GM23248 (cell line): ENCODE measurements at regions not wholly inside any gene's neighbourhood (a gene's known extent, or its start where the extent isn't known, plus 50 kb on each side); places are given as distances from the start of the nearest gene placed in this dataset.

Experiments used
- DNase-seq: peaks from one replicate; pipeline ENCODE4 v3.0.0-alpha.2; 2015
- H2AFZ ChIP-seq: fragments of 200-600 bp; sonication (generic); 2 replicates; pipeline ENCODE4 v1.6.1; 2016; ENCODE audit warnings: antibody characterized with exemption
- H3F3A ChIP-seq: fragments of 200-600 bp; sonication (generic); 2 replicates; pipeline ENCODE4 v1.6.1; 2016; ENCODE audit warnings: mild to moderate bottlenecking, antibody characterized with exemption, mixed run types; ENCODE audit not compliant: insufficient read depth
- H3K27ac ChIP-seq: fragments of 200-600 bp; sonication (generic); 2 replicates; pipeline ENCODE4 v1.5.1; 2016; ENCODE audit warnings: mild to moderate bottlenecking
- H3K27me3 ChIP-seq: fragments of 200-600 bp; sonication (generic); replicated peaks from 2 replicates; pipeline ENCODE4 v1.6.1; 2016; ENCODE audit warnings: mild to moderate bottlenecking; ENCODE audit not compliant: insufficient read depth
- H3K36me3 ChIP-seq: fragments of 200-600 bp; sonication (generic); 2 replicates; pipeline ENCODE4 v1.6.1; 2016; ENCODE audit warnings: low read depth, mild to moderate bottlenecking
- H3K4me1 ChIP-seq: fragments of 200-600 bp; sonication (generic); 2 replicates; pipeline ENCODE4 v1.6.1; 2016; ENCODE audit warnings: mild to moderate bottlenecking; ENCODE audit not compliant: insufficient read depth
- H3K4me2 ChIP-seq: fragments of 200-600 bp; sonication (generic); one replicate; pipeline ENCODE4 v1.6.1; 2016; ENCODE audit warnings: mild to moderate bottlenecking; ENCODE audit not compliant: unreplicated experiment
- H3K4me3 ChIP-seq: fragments of 200-600 bp; sonication (generic); 2 replicates; pipeline ENCODE4 v1.5.1; 2016; ENCODE audit warnings: mild to moderate bottlenecking
- H3K79me2 ChIP-seq: fragments of 200-600 bp; sonication (generic); 2 replicates; pipeline ENCODE4 v1.6.1; 2016; ENCODE audit warnings: mild to moderate bottlenecking; ENCODE audit not compliant: insufficient read depth
- H3K9ac ChIP-seq: fragments of 200-600 bp; sonication (generic); 2 replicates; pipeline ENCODE4 v1.6.1; 2016; ENCODE audit warnings: mild to moderate bottlenecking
- H3K9me2 ChIP-seq: fragments of 200-600 bp; sonication (generic); 2 replicates; pipeline ENCODE4 v1.6.1; 2016; ENCODE audit warnings: mixed run types, mild to moderate bottlenecking, moderate library complexity; ENCODE audit not compliant: insufficient read depth
- H3K9me3 ChIP-seq: fragments of 200-600 bp; sonication (generic); one replicate; pipeline ENCODE4 v1.6.1; 2017; ENCODE audit warnings: low read depth
- H4K20me1 ChIP-seq: fragments of 200-600 bp; sonication (generic); 2 replicates; pipeline ENCODE4 v1.6.0; 2016; ENCODE audit not compliant: insufficient read depth
- EZH2 ChIP-seq: fragments of 200-600 bp; sonication (generic); IDR thresholded peaks from 2 replicates; pipeline ENCODE4 v1.6.1; 2018; ENCODE audit warnings: antibody characterized with exemption, mild to moderate bottlenecking; ENCODE audit not compliant: insufficient read depth, poor library complexity, severe bottlenecking
- EZH2phosphoT487 ChIP-seq: fragments of 200-600 bp; sonication (generic); IDR thresholded peaks from 2 replicates; pipeline ENCODE4 v1.6.1; 2018; ENCODE audit warnings: antibody characterized with exemption, moderate library complexity, mild to moderate bottlenecking, low read depth; ENCODE audit not compliant: insufficient read depth
- WGBS, 2 experiments: methylation state at CpG; one replicate each; pipeline ENCODE4 v1.1.6; 2015 to 2017; ENCODE audit warnings: low lambda C conversion rate in 2 of 2, low coverage in 1 of 2; ENCODE audit errors: missing lambda C conversion rate in 2 of 2; 5-methylcytosine and 5-hydroxymethylcytosine counted together
- in situ Hi-C: fragments of 300-500 bp; cut with MboI; formaldehyde crosslinking; loops from 2 replicates; pipeline ENCODE4 v1.15.0; 2020

- TF ChIP-seq EZH2phosphoT487 (no peak), EZH2 (no peak)
- no peak overlapping the region for H3K4me2 ChIP-seq
- no peaks in the 10 kb centered on the region for H3K79me2 ChIP-seq
- H3F3A ChIP-seq = no peaks in the 10 kb centered on the region
- 86% methylated on average over 3 of the region's 3 CpGs for WGBS, 2 experiments
- H2AFZ ChIP-seq = no peak overlapping the region
- no peak overlapping the region for H3K4me3 ChIP-seq
- H3K4me1 ChIP-seq = no peaks in the 10 kb centered on the region
- H3K27ac ChIP-seq = no peak overlapping the region
- no peaks in the 10 kb centered on the region for H4K20me1 ChIP-seq
- H3K9me3 ChIP-seq = no peaks in the 10 kb centered on the region
- no peak for DNase-seq
- H3K36me3 ChIP-seq = no peaks in the 10 kb centered on the region
- no peak overlapping the region for H3K9ac ChIP-seq
- H3K27me3 ChIP-seq = no peaks in the 10 kb centered on the region
- no peaks in the 10 kb centered on the region for H3K9me2 ChIP-seq
- in situ Hi-C loops = no loop called here
These were observed 567.7 kb downstream of the LRFN5 start for GRCh38 chr14:42174357-42174756.

GRCh38 chr14:42173206-42173605, 566.5 kb downstream of the LRFN5 start:
- Histone ChIP-seq H3K4me1 (no peaks in the 10 kb centered on the region), H3K36me3 (no peaks in the 10 kb centered on the region), H3K9ac (no peak overlapping the region), H3F3A (no peaks in the 10 kb centered on the region), H3K9me3 (no peaks in the 10 kb centered on the region), H3K79me2 (no peaks in the 10 kb centered on the region), H3K27ac (no peak overlapping the region), H4K20me1 (no peaks in the 10 kb centered on the region), H3K27me3 (no peaks in the 10 kb centered on the region), H3K4me3 (no peak overlapping the region), H3K4me2 (no peak overlapping the region), H2AFZ (no peak overlapping the region), H3K9me2 (no peaks in the 10 kb centered on the region)
- no peak for TF ChIP-seq EZH2phosphoT487
- TF ChIP-seq EZH2 = no peak
- no peak for DNase-seq
- 65% methylated on average over 1 of the region's 1 CpG for WGBS, 2 experiments
- in situ Hi-C loops = no loop called here

GRCh38 chr14:42172304-42172703, 565.6 kb downstream of the LRFN5 start:
- Histone ChIP-seq H3K79me2 (no peaks in the 10 kb centered on the region), H3K4me1 (no peaks in the 10 kb centered on the region), H3K36me3 (no peaks in the 10 kb centered on the region), H3K9ac (no peak overlapping the region), H3K27ac (no peak overlapping the region), H3K9me3 (no peaks in the 10 kb centered on the region), H3F3A (no peaks in the 10 kb centered on the region), H4K20me1 (no peaks in the 10 kb centered on the region), H3K27me3 (no peaks in the 10 kb centered on the region), H3K4me3 (no peak overlapping the region), H2AFZ (no peak overlapping the region), H3K4me2 (no peak overlapping the region), H3K9me2 (no peaks in the 10 kb centered on the region)
- no peak for DNase-seq
- TF ChIP-seq EZH2phosphoT487 (no peak), EZH2 (no peak)
- 100% methylated on average over 1 of the region's 1 CpG for WGBS, 2 experiments
- in situ Hi-C loops = no loop called here

- Histone ChIP-seq H3K4me1 (no peaks in the 10 kb centered on the region), H3K9me3 (no peaks in the 10 kb centered on the region), H3K9me2 (no peaks in the 10 kb centered on the region), H3K36me3 (no peaks in the 10 kb centered on the region), H3K27ac (no peak overlapping the region), H3K27me3 (no peaks in the 10 kb centered on the region), H4K20me1 (no peaks in the 10 kb centered on the region), H3K9ac (no peak overlapping the region), H3F3A (no peaks in the 10 kb centered on the region), H3K4me2 (no peak overlapping the region), H3K79me2 (no peaks in the 10 kb centered on the region), H2AFZ (no peak overlapping the region), H3K4me3 (no peak overlapping the region)
- in situ Hi-C loops = no loop called here
- no peak for DNase-seq
- TF ChIP-seq EZH2phosphoT487 = no peak
- TF ChIP-seq EZH2 = no peak
- 72 to 77% methylated on average over 2 of the region's 2 CpGs for WGBS, 2 experiments
These were observed 556.5 kb downstream of the LRFN5 start for GRCh38 chr14:42163136-42163535.

GRCh38 chr14:42159138-42159537, 552.5 kb downstream of the LRFN5 start:
- Histone ChIP-seq H3K27ac (no peak overlapping the region), H3K9me2 (no peaks in the 10 kb centered on the region), H3K9ac (no peak overlapping the region), H3F3A (no peaks in the 10 kb centered on the region), H2AFZ (no peak overlapping the region), H4K20me1 (no peaks in the 10 kb centered on the region), H3K79me2 (no peaks in the 10 kb centered on the region), H3K9me3 (no peaks in the 10 kb centered on the region), H3K4me3 (no peak overlapping the region), H3K4me2 (no peak overlapping the region), H3K27me3 (no peaks in the 10 kb centered on the region), H3K36me3 (no peaks in the 10 kb centered on the region), H3K4me1 (no peaks in the 10 kb centered on the region)
- in situ Hi-C loops = no loop called here
- TF ChIP-seq EZH2 (no peak), EZH2phosphoT487 (no peak)
- 94 to 98% methylated on average over 2 of the region's 2 CpGs for WGBS, 2 experiments
- DNase-seq = no peak
